ENCODE measurements at regions not wholly inside any gene's neighbourhood (a gene's known extent, or its start where the extent isn't known, plus 50 kb on each side); places are given as distances from the start of the nearest gene placed in this dataset.

- H3K4me3 ChIP-seq (ENCODE audit: insufficient read depth, low read length, poor library complexity, severe bottlenecking): no peak overlapping the region
- H3K79me2 ChIP-seq (ENCODE audit: insufficient read depth, low read length): no peaks in the 10 kb centered on the region
- H3K9me2 ChIP-seq (replicated peaks; ENCODE audit: insufficient read depth, low read length): no peaks in the 10 kb centered on the region
- no peaks in the 10 kb centered on the region for H3F3A ChIP-seq (ENCODE audit: insufficient read depth)
- no peaks in the 10 kb centered on the region for H3K9me3 ChIP-seq (ENCODE audit: insufficient read depth, low read length)
- no peaks in the 10 kb centered on the region for H3K36me3 ChIP-seq (ENCODE audit: low read length)
- H3K27ac ChIP-seq (ENCODE audit: low read depth, low read length): no peak overlapping the region
- TF ChIP-seq EZH2phosphoT487 (conservative IDR thresholded peaks at IDR 0.05; ENCODE audit: low read length) (no peak), CTCF (IDR thresholded peaks at IDR 0.05; ENCODE audit: insufficient read depth, low read length, poor library complexity, severe bottlenecking) (no peak)
- H3K4me2 ChIP-seq (ENCODE audit: low read depth, low read length, poor library complexity, severe bottlenecking): no peak overlapping the region
- no peaks in the 10 kb centered on the region for H4K20me1 ChIP-seq (ENCODE audit: low read depth, low read length)
- no peak overlapping the region for H2AFZ ChIP-seq (ENCODE audit: low read depth, low read length, severe bottlenecking)
- no peak overlapping the region for H3K9ac ChIP-seq (ENCODE audit: low read length)
- no peaks in the 10 kb centered on the region for H3K27me3 ChIP-seq (ENCODE audit: low read length)
These were observed 541.0 kb upstream of the ADARB2 start for GRCh38 chr10:2278363-2278762.

GRCh38 chr10:2263561-2263960 lies 526.2 kb upstream of the ADARB2 start:
- H3K4me3 ChIP-seq (ENCODE audit: insufficient read depth, low read length, poor library complexity, severe bottlenecking): no peak overlapping the region
- no peaks in the 10 kb centered on the region for H3K9me2 ChIP-seq (replicated peaks; ENCODE audit: insufficient read depth, low read length)
- H4K20me1 ChIP-seq (ENCODE audit: low read depth, low read length): no peaks in the 10 kb centered on the region
- TF ChIP-seq CTCF (IDR thresholded peaks at IDR 0.05; ENCODE audit: insufficient read depth, low read length, poor library complexity, severe bottlenecking) (no peak), EZH2phosphoT487 (conservative IDR thresholded peaks at IDR 0.05; ENCODE audit: low read length) (no peak)
- H3K36me3 ChIP-seq (ENCODE audit: low read length): no peaks in the 10 kb centered on the region
- no peaks in the 10 kb centered on the region for H3K79me2 ChIP-seq (ENCODE audit: insufficient read depth, low read length)
- no peak overlapping the region for H2AFZ ChIP-seq (ENCODE audit: low read depth, low read length, severe bottlenecking)
- no peak overlapping the region for H3K4me2 ChIP-seq (ENCODE audit: low read depth, low read length, poor library complexity, severe bottlenecking)
- H3K9me3 ChIP-seq (ENCODE audit: insufficient read depth, low read length): no peaks in the 10 kb centered on the region
- no peak overlapping the region for H3K27ac ChIP-seq (ENCODE audit: low read depth, low read length)
- no peaks in the 10 kb centered on the region for H3F3A ChIP-seq (ENCODE audit: insufficient read depth)
- H3K27me3 ChIP-seq (ENCODE audit: low read length): no peaks in the 10 kb centered on the region
- no peak overlapping the region for H3K9ac ChIP-seq (ENCODE audit: low read length)

- H3K4me2 ChIP-seq (ENCODE audit: low read depth, low read length, poor library complexity, severe bottlenecking): no peak overlapping the region
- no peaks in the 10 kb centered on the region for H3K27me3 ChIP-seq (ENCODE audit: low read length)
- H3K27ac ChIP-seq (ENCODE audit: low read depth, low read length): no peak overlapping the region
- no peak overlapping the region for H3K9ac ChIP-seq (ENCODE audit: low read length)
- H4K20me1 ChIP-seq (ENCODE audit: low read depth, low read length): no peaks in the 10 kb centered on the region
- H3F3A ChIP-seq (ENCODE audit: insufficient read depth): no peaks in the 10 kb centered on the region
- H3K36me3 ChIP-seq (ENCODE audit: low read length): no peaks in the 10 kb centered on the region
- H2AFZ ChIP-seq (ENCODE audit: low read depth, low read length, severe bottlenecking): no peak overlapping the region
- H3K9me2 ChIP-seq (replicated peaks; ENCODE audit: insufficient read depth, low read length): no peaks in the 10 kb centered on the region
- H3K4me3 ChIP-seq (ENCODE audit: insufficient read depth, low read length, poor library complexity, severe bottlenecking): no peak overlapping the region
- no peaks in the 10 kb centered on the region for H3K79me2 ChIP-seq (ENCODE audit: insufficient read depth, low read length)
- no peak for TF ChIP-seq EZH2phosphoT487 (conservative IDR thresholded peaks at IDR 0.05; ENCODE audit: low read length)
- no peak for TF ChIP-seq CTCF (IDR thresholded peaks at IDR 0.05; ENCODE audit: insufficient read depth, low read length, poor library complexity, severe bottlenecking)
- H3K9me3 ChIP-seq (ENCODE audit: insufficient read depth, low read length): no peaks in the 10 kb centered on the region
These were observed 525.6 kb upstream of the ADARB2 start for GRCh38 chr10:2262878-2263277.

GRCh38 chr10:2262333-2262732 lies 525.0 kb upstream of the ADARB2 start:
- Histone ChIP-seq H3K36me3 (ENCODE audit: low read length) (no peaks in the 10 kb centered on the region), H2AFZ (ENCODE audit: low read depth, low read length, severe bottlenecking) (no peak overlapping the region), H3F3A (ENCODE audit: insufficient read depth) (no peaks in the 10 kb centered on the region), H3K79me2 (ENCODE audit: insufficient read depth, low read length) (no peaks in the 10 kb centered on the region), H3K9me3 (ENCODE audit: insufficient read depth, low read length) (no peaks in the 10 kb centered on the region), H3K9me2 (replicated peaks; ENCODE audit: insufficient read depth, low read length) (no peaks in the 10 kb centered on the region), H3K27me3 (ENCODE audit: low read length) (no peaks in the 10 kb centered on the region), H4K20me1 (ENCODE audit: low read depth, low read length) (no peaks in the 10 kb centered on the region), H3K9ac (ENCODE audit: low read length) (no peak overlapping the region), H3K27ac (ENCODE audit: low read depth, low read length) (no peak overlapping the region), H3K4me2 (ENCODE audit: low read depth, low read length, poor library complexity, severe bottlenecking) (no peak overlapping the region), H3K4me3 (ENCODE audit: insufficient read depth, low read length, poor library complexity, severe bottlenecking) (no peak overlapping the region)
- TF ChIP-seq EZH2phosphoT487 (conservative IDR thresholded peaks at IDR 0.05; ENCODE audit: low read length): no peak
- TF ChIP-seq CTCF (IDR thresholded peaks at IDR 0.05; ENCODE audit: insufficient read depth, low read length, poor library complexity, severe bottlenecking): no peak

Data from SU-DHL-6 (cell line).